DOHH2 (cell line): ENCODE measurements at regions not wholly inside any gene's neighbourhood (a gene's known extent, or its start where the extent isn't known, plus 50 kb on each side); places are given as distances from the start of the nearest gene placed in this dataset.

Source experiments
- EZH2phosphoT487 ChIP-seq: fragments of 200-600 bp; sonication (generic); IDR thresholded peaks from 2 replicates; pipeline ENCODE4 v1.6.1; 2017; ENCODE audit warnings: borderline replicate concordance, mild to moderate bottlenecking, antibody characterized with exemption, low read length, moderate library complexity, mixed read lengths
- TF ChIP-seq, protein P1 (sequence below): fragments of 200-600 bp; sonication (generic); IDR thresholded peaks from one replicate; pipeline ENCODE4 v1.5.1; 2014; ENCODE audit warnings: antibody characterized with exemption, mild to moderate bottlenecking, low read depth, low read length; ENCODE audit not compliant: poor library complexity, severe bottlenecking

DNA sequence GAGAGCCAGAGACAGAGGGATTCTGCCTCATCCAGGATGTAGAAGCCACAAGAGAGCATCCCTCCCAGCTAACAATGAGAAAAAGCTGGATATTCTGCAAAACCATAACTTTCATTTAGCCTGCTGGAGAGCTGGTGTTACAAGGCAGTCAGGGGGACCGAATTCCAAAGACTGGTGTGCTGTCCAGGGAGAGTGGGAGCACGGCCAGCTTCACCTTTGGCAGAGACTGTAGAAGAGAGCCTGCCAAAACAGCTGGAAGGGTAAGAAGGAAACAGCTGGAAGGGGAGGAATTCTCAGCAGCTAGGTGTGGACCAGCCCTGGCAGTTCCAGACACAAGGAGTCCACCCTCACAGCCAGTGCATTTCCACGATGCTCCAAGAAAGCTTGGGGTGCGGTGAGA is 109.9 kb upstream of the LINGO1 start:
- TF ChIP-seq, protein P1, sequence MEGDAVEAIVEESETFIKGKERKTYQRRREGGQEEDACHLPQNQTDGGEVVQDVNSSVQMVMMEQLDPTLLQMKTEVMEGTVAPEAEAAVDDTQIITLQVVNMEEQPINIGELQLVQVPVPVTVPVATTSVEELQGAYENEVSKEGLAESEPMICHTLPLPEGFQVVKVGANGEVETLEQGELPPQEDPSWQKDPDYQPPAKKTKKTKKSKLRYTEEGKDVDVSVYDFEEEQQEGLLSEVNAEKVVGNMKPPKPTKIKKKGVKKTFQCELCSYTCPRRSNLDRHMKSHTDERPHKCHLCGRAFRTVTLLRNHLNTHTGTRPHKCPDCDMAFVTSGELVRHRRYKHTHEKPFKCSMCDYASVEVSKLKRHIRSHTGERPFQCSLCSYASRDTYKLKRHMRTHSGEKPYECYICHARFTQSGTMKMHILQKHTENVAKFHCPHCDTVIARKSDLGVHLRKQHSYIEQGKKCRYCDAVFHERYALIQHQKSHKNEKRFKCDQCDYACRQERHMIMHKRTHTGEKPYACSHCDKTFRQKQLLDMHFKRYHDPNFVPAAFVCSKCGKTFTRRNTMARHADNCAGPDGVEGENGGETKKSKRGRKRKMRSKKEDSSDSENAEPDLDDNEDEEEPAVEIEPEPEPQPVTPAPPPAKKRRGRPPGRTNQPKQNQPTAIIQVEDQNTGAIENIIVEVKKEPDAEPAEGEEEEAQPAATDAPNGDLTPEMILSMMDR = no peak
- TF ChIP-seq EZH2phosphoT487 = no peak
